Mesothelial cell of epicardium (in vitro differentiated cells): ENCODE measurements at regions not wholly inside any gene's neighbourhood (a gene's known extent, or its start where the extent isn't known, plus 50 kb on each side); places are given as distances from the start of the nearest gene placed in this dataset.

Experiments used
- DNase-seq, 2 experiments: peaks; one replicate each; pipeline ENCODE4 v3.0.0; 2021; ENCODE audit warnings: low spot score in 2 of 2; ENCODE audit not compliant: unreplicated experiment in 2 of 2
- H3K27ac Mint-ChIP-seq: 2 replicates; pipeline ENCODE4 v1.8.0; 2021; ENCODE audit warnings: mixed read lengths
- H3K27me3 Mint-ChIP-seq: 2 replicates; pipeline ENCODE4 v1.8.0; 2021; ENCODE audit warnings: low read depth, mixed read lengths
- H3K36me3 Mint-ChIP-seq: 2 replicates; pipeline ENCODE4 v1.8.0; 2021; ENCODE audit warnings: mixed read lengths
- H3K4me1 Mint-ChIP-seq: 2 replicates; pipeline ENCODE4 v1.8.0; 2021; ENCODE audit warnings: mixed read lengths
- H3K4me3 Mint-ChIP-seq: 2 replicates; pipeline ENCODE4 v1.8.0; 2021; ENCODE audit warnings: mild to moderate bottlenecking, moderate library complexity, mixed read lengths
- H3K9me3 Mint-ChIP-seq: 2 replicates; pipeline ENCODE4 v1.8.0; 2021; ENCODE audit warnings: mixed read lengths
- CTCF ChIP-seq: fragments of 200-600 bp; sonication (generic); IDR thresholded peaks from one replicate; pipeline ENCODE4 v1.5.0; 2021; ENCODE audit warnings: antibody characterized with exemption; ENCODE audit not compliant: unreplicated experiment

GRCh38 chr11:37642296-37642695, 1044.3 kb upstream of the RAG2 start:
- Mint-ChIP-seq H3K27ac (no peak overlapping the region), H3K4me3 (no peak overlapping the region), H3K9me3 (peaks cover 26% of the 10 kb centered on the region), H3K36me3 (no peaks in the 10 kb centered on the region), H3K4me1 (peaks cover 6% of the 10 kb centered on the region), H3K27me3 (no peaks in the 10 kb centered on the region)
- no peak for DNase-seq
- TF ChIP-seq CTCF, result no peak

GRCh38 chr11:37632748-37633147, 1034.7 kb upstream of the RAG2 start:
- Mint-ChIP-seq H3K36me3 (no peaks in the 10 kb centered on the region), H3K9me3 (peaks cover 22% of the 10 kb centered on the region), H3K4me3 (no peak overlapping the region), H3K4me1 (no peaks in the 10 kb centered on the region), H3K27ac (no peak overlapping the region), H3K27me3 (no peaks in the 10 kb centered on the region)
- DNase-seq, result no peak
- no peak for TF ChIP-seq CTCF

- Mint-ChIP-seq H3K4me1 (no peaks in the 10 kb centered on the region), H3K4me3 (no peak overlapping the region), H3K27me3 (no peaks in the 10 kb centered on the region), H3K9me3 (peaks cover 22% of the 10 kb centered on the region), H3K36me3 (no peaks in the 10 kb centered on the region), H3K27ac (no peak overlapping the region)
- DNase-seq, result no peak
- no peak for TF ChIP-seq CTCF
Observed at GRCh38 chr11:37630866-37631265, 1032.8 kb upstream of the RAG2 start.

GRCh38 chr11:37623778-37624177, 1025.7 kb upstream of the RAG2 start:
- no peak for TF ChIP-seq CTCF
- Mint-ChIP-seq H3K9me3 (peaks cover 13% of the 10 kb centered on the region), H3K4me3 (no peak overlapping the region), H3K4me1 (peaks cover 2% of the 10 kb centered on the region), H3K27me3 (no peaks in the 10 kb centered on the region), H3K27ac (no peak overlapping the region), H3K36me3 (no peaks in the 10 kb centered on the region)
- no peak for DNase-seq

GRCh38 chr11:37621662-37622061, 1023.6 kb upstream of the RAG2 start:
- no peaks in the 10 kb centered on the region for H3K27me3 Mint-ChIP-seq
- H3K4me3 Mint-ChIP-seq, result no peak overlapping the region
- no peak overlapping the region for H3K27ac Mint-ChIP-seq
- no peak for TF ChIP-seq CTCF
- H3K9me3 Mint-ChIP-seq, result peaks cover 23% of the 10 kb centered on the region
- H3K4me1 Mint-ChIP-seq, result peaks cover 2% of the 10 kb centered on the region
- H3K36me3 Mint-ChIP-seq, result no peaks in the 10 kb centered on the region
- no peak for DNase-seq

GRCh38 chr11:37616291-37616690, 1018.3 kb upstream of the RAG2 start:
- no peak overlapping the region for H3K27ac Mint-ChIP-seq

More at GRCh38 chr11:37616291-37616690, 1018.3 kb upstream of the RAG2 start:
- H3K4me1 Mint-ChIP-seq, result peaks cover 9% of the 10 kb centered on the region
- peaks cover 23% of the 10 kb centered on the region for H3K9me3 Mint-ChIP-seq
- TF ChIP-seq CTCF, result no peak
- DNase-seq, result no peak
- no peaks in the 10 kb centered on the region for H3K36me3 Mint-ChIP-seq
- H3K27me3 Mint-ChIP-seq, result no peaks in the 10 kb centered on the region
- no peak overlapping the region for H3K4me3 Mint-ChIP-seq
